GM18907 (cell line): ENCODE measurements at regions not wholly inside any gene's neighbourhood (a gene's known extent, or its start where the extent isn't known, plus 50 kb on each side); places are given as distances from the start of the nearest gene placed in this dataset.
"Not testable (repeated sequence)": the region's sequence is repeated elsewhere in the genome, so short reads cannot be mapped to it uniquely, and the experiment has no call there.

Experiments
- ATAC-seq: cut with Tn5 transposase; IDR thresholded peaks from one replicate; pipeline ENCODE4 v1.9.1; 2021; ENCODE audit warnings: mild to moderate bottlenecking, moderate library complexity; ENCODE audit not compliant: unreplicated experiment

- not testable (repeated sequence) for ATAC-seq
Measured at GRCh38 chr5:177664737-177665136, 64.8 kb downstream of the B4GALT7 start.

- not testable (repeated sequence) for ATAC-seq
Measured at GRCh38 chr5:177665172-177665571, 65.2 kb downstream of the B4GALT7 start.

GRCh38 chr5:177665960-177666359 lies 66.0 kb downstream of the B4GALT7 start:
- ATAC-seq, result not testable (repeated sequence)

- peak; percentile 43 for ATAC-seq
Measured at GRCh38 chr5:177671035-177671754, 71.3 kb downstream of the B4GALT7 start.

- ATAC-seq, result peak; percentile 81
Measured at GRCh38 chr5:177671755-177672690, 72.1 kb downstream of the B4GALT7 start.
